MM.1S (cell line): ENCODE measurements at regions not wholly inside any gene's neighbourhood (a gene's known extent, or its start where the extent isn't known, plus 50 kb on each side); places are given as distances from the start of the nearest gene placed in this dataset.

Source experiments
- DNase-seq: peaks from one replicate; pipeline ENCODE4 v3.0.0-alpha.2; 2015
- H2AFZ ChIP-seq: fragments of 300-600 bp; sonication (generic); 2 replicates; pipeline ENCODE4 v1.6.0; 2016; ENCODE audit warnings: antibody characterized with exemption, low read length
- H3F3A ChIP-seq: fragments of 300-600 bp; sonication (generic); 2 replicates; pipeline ENCODE4 v1.6.1; 2016; ENCODE audit warnings: mild to moderate bottlenecking, antibody characterized with exemption, low read length, moderate library complexity, mixed read lengths; ENCODE audit not compliant: insufficient read depth
- H3K27ac ChIP-seq: fragments of 300-600 bp; sonication (generic); 2 replicates; pipeline ENCODE4 v1.5.1; 2016; ENCODE audit warnings: mild to moderate bottlenecking, low read length
- H3K27me3 ChIP-seq: fragments of 300-600 bp; sonication (generic); replicated peaks from 2 replicates; pipeline ENCODE4 v1.6.0; 2016; ENCODE audit warnings: low read length; ENCODE audit not compliant: insufficient read depth
- H3K36me3 ChIP-seq: fragments of 300-600 bp; sonication (generic); replicated peaks from 2 replicates; pipeline ENCODE4 v1.6.1; 2016; ENCODE audit warnings: mild to moderate bottlenecking, low read length, mixed read lengths; ENCODE audit not compliant: insufficient read depth
- H3K4me1 ChIP-seq: fragments of 300-600 bp; sonication (generic); 2 replicates; pipeline ENCODE4 v1.6.1; 2016; ENCODE audit warnings: low read length, mixed read lengths
- H3K4me2 ChIP-seq: fragments of 300-600 bp; sonication (generic); 2 replicates; pipeline ENCODE4 v1.6.0; 2016; ENCODE audit warnings: low read depth, low read length
- H3K4me3 ChIP-seq: fragments of 300-600 bp; sonication (generic); 2 replicates; pipeline ENCODE4 v1.5.1; 2016; ENCODE audit warnings: low read length, mixed read lengths
- H3K79me2 ChIP-seq: fragments of 300-600 bp; sonication (generic); 2 replicates; pipeline ENCODE4 v1.6.1; 2016; ENCODE audit warnings: mixed run types, low read length, mixed read lengths
- H3K9ac ChIP-seq: fragments of 300-600 bp; sonication (generic); 2 replicates; pipeline ENCODE4 v1.6.1; 2016; ENCODE audit warnings: low read length, mixed read lengths
- H3K9me2 ChIP-seq: fragments of 300-600 bp; sonication (generic); replicated peaks from 2 replicates; pipeline ENCODE4 v1.6.1; 2016; ENCODE audit warnings: mild to moderate bottlenecking, low read length, mixed read lengths; ENCODE audit not compliant: insufficient read depth
- H3K9me3 ChIP-seq: fragments of 300-600 bp; sonication (generic); replicated peaks from 2 replicates; pipeline ENCODE4 v1.6.1; 2016; ENCODE audit warnings: mild to moderate bottlenecking, low read length, mixed read lengths; ENCODE audit not compliant: insufficient read depth
- H4K20me1 ChIP-seq: fragments of 300-600 bp; sonication (generic); 2 replicates; pipeline ENCODE4 v1.6.1; 2016; ENCODE audit warnings: mild to moderate bottlenecking, low read length, moderate library complexity, mixed read lengths; ENCODE audit not compliant: insufficient read depth
- EZH2 ChIP-seq: fragments of 300-600 bp; sonication (generic); optimal IDR thresholded peaks from 2 replicates; pipeline ENCODE3; 2017; ENCODE audit warnings: low read depth, mild to moderate bottlenecking, antibody characterized with exemption, low read length, mixed read lengths
- EZH2phosphoT487 ChIP-seq: fragments of 300-600 bp; sonication (generic); IDR thresholded peaks from 2 replicates; pipeline ENCODE4 v1.6.1; 2018; ENCODE audit warnings: antibody characterized with exemption, low read length
- TF ChIP-seq, protein P1 (sequence below): fragments of 300-600 bp; sonication (generic); IDR thresholded peaks from 2 replicates; pipeline ENCODE4 v1.5.1; 2016; ENCODE audit warnings: antibody characterized with exemption, low read length, mixed read lengths

DNA sequence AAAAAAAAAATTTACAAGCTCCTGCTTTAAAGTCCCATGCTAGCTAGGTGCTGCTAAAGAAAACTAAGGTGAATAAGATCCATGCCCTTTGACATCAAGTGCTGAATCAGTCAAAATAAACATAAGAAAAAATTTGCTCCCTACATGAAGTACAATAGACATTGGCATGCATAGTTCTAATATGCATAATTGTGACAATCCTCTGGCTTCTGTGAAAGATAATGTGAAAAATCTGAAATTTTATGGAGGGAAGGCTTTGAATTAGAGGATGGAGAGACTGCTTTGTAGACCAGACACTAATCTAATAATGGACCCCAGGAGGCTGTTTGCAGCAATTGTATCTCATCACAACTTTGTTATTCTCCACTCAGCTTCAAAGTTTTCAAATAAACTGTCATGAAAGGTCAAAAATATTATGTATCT is 127.9 kb upstream of the CDK1 start:
- Histone ChIP-seq H3F3A (no peaks in the 10 kb centered on the region), H3K27me3 (no peaks in the 10 kb centered on the region), H3K36me3 (no peaks in the 10 kb centered on the region), H3K27ac (no peak overlapping the region), H3K4me1 (no peaks in the 10 kb centered on the region), H2AFZ (no peak overlapping the region), H3K9me2 (no peaks in the 10 kb centered on the region), H3K79me2 (no peaks in the 10 kb centered on the region), H3K4me2 (no peak overlapping the region), H4K20me1 (no peaks in the 10 kb centered on the region), H3K9me3 (no peaks in the 10 kb centered on the region), H3K4me3 (no peak overlapping the region), H3K9ac (no peak overlapping the region)
- no peak for DNase-seq
- no peak for TF ChIP-seq EZH2
- TF ChIP-seq, protein P1, sequence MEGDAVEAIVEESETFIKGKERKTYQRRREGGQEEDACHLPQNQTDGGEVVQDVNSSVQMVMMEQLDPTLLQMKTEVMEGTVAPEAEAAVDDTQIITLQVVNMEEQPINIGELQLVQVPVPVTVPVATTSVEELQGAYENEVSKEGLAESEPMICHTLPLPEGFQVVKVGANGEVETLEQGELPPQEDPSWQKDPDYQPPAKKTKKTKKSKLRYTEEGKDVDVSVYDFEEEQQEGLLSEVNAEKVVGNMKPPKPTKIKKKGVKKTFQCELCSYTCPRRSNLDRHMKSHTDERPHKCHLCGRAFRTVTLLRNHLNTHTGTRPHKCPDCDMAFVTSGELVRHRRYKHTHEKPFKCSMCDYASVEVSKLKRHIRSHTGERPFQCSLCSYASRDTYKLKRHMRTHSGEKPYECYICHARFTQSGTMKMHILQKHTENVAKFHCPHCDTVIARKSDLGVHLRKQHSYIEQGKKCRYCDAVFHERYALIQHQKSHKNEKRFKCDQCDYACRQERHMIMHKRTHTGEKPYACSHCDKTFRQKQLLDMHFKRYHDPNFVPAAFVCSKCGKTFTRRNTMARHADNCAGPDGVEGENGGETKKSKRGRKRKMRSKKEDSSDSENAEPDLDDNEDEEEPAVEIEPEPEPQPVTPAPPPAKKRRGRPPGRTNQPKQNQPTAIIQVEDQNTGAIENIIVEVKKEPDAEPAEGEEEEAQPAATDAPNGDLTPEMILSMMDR: no peak

DNA sequence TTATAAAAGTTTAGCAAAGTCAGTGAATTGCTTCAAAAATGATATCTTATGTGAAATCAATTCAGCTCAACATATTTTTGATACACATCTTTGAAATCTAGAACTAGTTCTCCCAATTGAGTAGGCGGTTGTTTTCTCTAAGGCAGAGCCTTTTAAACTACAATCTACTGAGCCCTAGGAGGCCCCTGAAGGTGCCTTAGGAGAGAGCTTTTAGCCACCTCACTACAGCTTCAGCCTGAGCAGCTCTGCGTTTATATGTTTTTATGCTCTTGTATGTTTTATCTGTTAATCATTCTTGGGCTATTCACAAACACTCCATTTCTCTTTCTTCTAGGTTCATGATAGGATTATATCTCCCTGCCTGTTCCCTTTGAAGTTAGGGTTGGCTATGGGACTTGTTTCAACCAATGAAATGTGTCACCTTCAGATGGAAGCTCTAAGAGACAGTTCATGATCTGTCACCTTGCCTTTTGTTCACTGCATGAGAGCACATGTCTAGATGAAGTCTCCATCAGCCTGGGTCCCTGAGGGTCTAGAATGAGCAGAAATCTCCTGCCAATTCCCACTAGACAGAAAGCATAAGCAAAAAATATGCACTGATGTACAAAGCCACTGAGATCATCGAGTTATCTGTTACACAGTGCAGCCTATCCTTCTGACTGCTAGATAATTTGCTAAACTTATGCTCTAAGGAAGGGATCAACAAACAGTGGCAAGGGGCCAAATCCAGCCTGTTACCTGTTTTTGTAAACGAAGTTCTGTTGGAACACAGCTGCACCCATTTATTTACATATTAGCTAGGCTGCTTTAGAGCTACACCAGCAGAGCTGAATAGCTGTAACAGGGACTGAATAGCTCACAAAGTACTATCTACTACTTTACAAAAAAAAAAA is 128.5 kb upstream of the CDK1 start:
- Histone ChIP-seq H2AFZ (no peak overlapping the region), H3K4me3 (no peak overlapping the region), H3K9ac (no peak overlapping the region), H3F3A (no peaks in the 10 kb centered on the region), H3K9me2 (no peaks in the 10 kb centered on the region), H4K20me1 (no peaks in the 10 kb centered on the region), H3K27me3 (no peaks in the 10 kb centered on the region), H3K4me2 (no peak overlapping the region), H3K4me1 (no peaks in the 10 kb centered on the region), H3K79me2 (no peaks in the 10 kb centered on the region), H3K9me3 (no peaks in the 10 kb centered on the region), H3K36me3 (no peaks in the 10 kb centered on the region), H3K27ac (no peak overlapping the region)
- TF ChIP-seq EZH2phosphoT487 (no peak), EZH2 (no peak)
- TF ChIP-seq, protein P1: no peak
- DNase-seq: no peak

- H3K9me2 ChIP-seq: no peaks in the 10 kb centered on the region
- H3K4me1 ChIP-seq: no peaks in the 10 kb centered on the region
- no peaks in the 10 kb centered on the region for H3K27me3 ChIP-seq
- no peaks in the 10 kb centered on the region for H3F3A ChIP-seq
- H3K4me2 ChIP-seq: no peak overlapping the region
- H2AFZ ChIP-seq: no peak overlapping the region
- no peak for DNase-seq
- TF ChIP-seq EZH2phosphoT487: no peak
- TF ChIP-seq, protein P1: no peak
- no peak overlapping the region for H3K27ac ChIP-seq
- no peaks in the 10 kb centered on the region for H3K36me3 ChIP-seq
- no peaks in the 10 kb centered on the region for H4K20me1 ChIP-seq
- H3K79me2 ChIP-seq: no peaks in the 10 kb centered on the region
- no peak overlapping the region for H3K9ac ChIP-seq
- H3K4me3 ChIP-seq: no peak overlapping the region
- no peaks in the 10 kb centered on the region for H3K9me3 ChIP-seq
These were observed 129.5 kb upstream of the CDK1 start for GRCh38 chr10:60648761-60649160.
